H1 (cell line): ENCODE measurements at regions not wholly inside any gene's neighbourhood (a gene's known extent, or its start where the extent isn't known, plus 50 kb on each side); places are given as distances from the start of the nearest gene placed in this dataset.

Source experiments
- RBBP5 ChIP-seq: IDR thresholded peaks from 2 replicates; pipeline ENCODE4 v1.7.1; 2012; ENCODE audit warnings: low read depth, mild to moderate bottlenecking, inconsistent platforms, low read length, moderate library complexity, borderline replicate concordance

GRCh38 chr11:71305451-71306125, 53.2 kb upstream of the SHANK2 start (continued):
- TF ChIP-seq RBBP5, result no peak
